ENCODE measurements at regions not wholly inside any gene's neighbourhood (a gene's known extent, or its start where the extent isn't known, plus 50 kb on each side); places are given as distances from the start of the nearest gene placed in this dataset.

DNA sequence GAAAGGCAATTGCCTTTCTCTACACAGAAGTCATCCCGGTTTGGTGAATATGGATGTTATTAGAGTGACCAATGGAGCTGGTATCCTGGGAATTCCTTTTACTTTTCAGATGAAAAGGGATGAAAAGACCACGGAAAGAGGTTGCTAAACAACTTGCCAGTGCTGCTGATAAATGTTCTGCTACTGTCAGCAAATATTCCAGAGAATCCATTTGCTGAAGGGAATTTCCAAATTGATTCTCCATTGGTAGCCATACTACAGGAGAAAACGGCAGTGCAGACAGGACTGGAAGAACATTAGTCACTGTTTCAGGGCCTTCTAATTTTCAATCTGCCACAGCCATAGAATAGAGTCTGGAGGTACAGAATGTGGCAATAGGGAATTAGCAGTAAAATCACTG lies 451.5 kb downstream of the PCDH11X start:
- Histone ChIP-seq H3K9me3 (ENCODE audit: low read length) (no peaks in the 10 kb centered on the region), H3K4me2 (ENCODE audit: low read depth, low read length) (no peak overlapping the region), H3K79me2 (ENCODE audit: insufficient read depth, low read length) (no peaks in the 10 kb centered on the region), H4K20me1 (ENCODE audit: insufficient read depth, low read length) (no peaks in the 10 kb centered on the region), H3K9ac (ENCODE audit: insufficient read depth, low read depth, low read length) (no peak overlapping the region), H3K4me3 (replicated peaks in 1 of 3; ENCODE audit: insufficient read depth in 1 of 3, low read depth in 2 of 3, low read length in 3 of 3) (no peak overlapping the region), H3K36me3 (replicated peaks in 1 of 2; ENCODE audit: control insufficient read depth in 1 of 2, insufficient read depth in 2 of 2, low read length in 2 of 2) (no peaks in the 10 kb centered on the region), H2AFZ (ENCODE audit: low read length) (no peak overlapping the region), H3K27ac (ENCODE audit: extremely low read length, insufficient read depth, low read length) (no peak overlapping the region), H3K4me1 (ENCODE audit: insufficient read depth, low read length) (no peaks in the 10 kb centered on the region), H3K27me3 (ENCODE audit: control insufficient read depth in 1 of 2, insufficient read depth in 2 of 2, low read length in 2 of 2) (no peaks in the 10 kb centered on the region)
- ChIA-PET POLR2A (no interaction called here), CTCF (ENCODE audit: low intra/inter-chr PET ratio, low total read pairs) (no interaction called here)
- FAIRE-seq (no peak), ATAC-seq (no peak), DNase-seq (ENCODE audit: low spot score) (no peak)
- BruUV-seq (replicated peaks), result no TSS peak
- 0% methylated on average over 3 of the region's 3 CpGs for WGBS (ENCODE audit: low lambda C conversion rate)
- in situ Hi-C loops (cut with HindIII; ENCODE audit: extremely low pct_ligation_motif_present, low pct_unique_long_range_greater_than_20kb) (no loop called here), intact Hi-C loops (cut with micrococcal nuclease; ENCODE audit: unreplicated experiment) (no loop called here)
- TF ChIP-seq MAFF (IDR thresholded peaks at IDR 0.05; ENCODE audit: low read depth, low read length) (peak; percentile 30; the same call in 1 of the 2 replicates), ZBTB20 (CRISPR knock-in tag; IDR thresholded peaks at IDR 0.05; ENCODE audit: borderline replicate concordance, low read depth) (no peak), TBX2 (CRISPR knock-in tag; IDR thresholded peaks at IDR 0.05; ENCODE audit: borderline replicate concordance) (no peak), ZFP90 (CRISPR knock-in tag; IDR thresholded peaks at IDR 0.05; ENCODE audit: borderline replicate concordance) (no peak), MAFK (conservative IDR thresholded peaks at IDR 0.05 in 1 of 2, IDR thresholded peaks at IDR 0.05 in 1 of 2; ENCODE audit: low read length in 2 of 2) (peak; percentile 12 to 41; a peak in 1 of 4 replicates), SATB2 (CRISPR knock-in tag; IDR thresholded peaks at IDR 0.05) (no peak), ZSCAN20 (CRISPR knock-in tag; IDR thresholded peaks at IDR 0.05; ENCODE audit: borderline replicate concordance) (no peak), NCOA5 (CRISPR knock-in tag; IDR thresholded peaks at IDR 0.05) (no peak), ZBTB26 (CRISPR knock-in tag; IDR thresholded peaks at IDR 0.05; ENCODE audit: borderline replicate concordance) (no peak), KLF9 (CRISPR knock-in tag; IDR thresholded peaks at IDR 0.05; ENCODE audit: low read depth) (no peak), FOXM1 (CRISPR knock-in tag; IDR thresholded peaks at IDR 0.05) (no peak), ZNF576 (CRISPR knock-in tag; IDR thresholded peaks at IDR 0.05) (no peak), RERE (CRISPR knock-in tag; IDR thresholded peaks at IDR 0.05; ENCODE audit: low read depth) (no peak), JUN (CRISPR knock-in tag; IDR thresholded peaks at IDR 0.05) (no peak)
- TF ChIP-seq, protein P1, sequence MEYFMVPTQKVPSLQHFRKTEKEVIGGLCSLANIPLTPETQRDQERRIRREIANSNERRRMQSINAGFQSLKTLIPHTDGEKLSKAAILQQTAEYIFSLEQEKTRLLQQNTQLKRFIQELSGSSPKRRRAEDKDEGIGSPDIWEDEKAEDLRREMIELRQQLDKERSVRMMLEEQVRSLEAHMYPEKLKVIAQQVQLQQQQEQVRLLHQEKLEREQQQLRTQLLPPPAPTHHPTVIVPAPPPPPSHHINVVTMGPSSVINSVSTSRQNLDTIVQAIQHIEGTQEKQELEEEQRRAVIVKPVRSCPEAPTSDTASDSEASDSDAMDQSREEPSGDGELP (IDR thresholded peaks at IDR 0.05; ENCODE audit: borderline replicate concordance, low read depth), result no peak

Measured in HepG2 (cell line).